ENCODE measurements at regions not wholly inside any gene's neighbourhood (a gene's known extent, or its start where the extent isn't known, plus 50 kb on each side); places are given as distances from the start of the nearest gene placed in this dataset.

- H3K4me1 ChIP-seq, result no peaks in the 10 kb centered on the region
- no peak overlapping the region for H3K4me3 ChIP-seq
- no peak for DNase-seq
- 92 to 100% methylated on average over 1 of the region's 1 CpG for WGBS, 2 donors
- H3K9me3 ChIP-seq, result no peaks in the 10 kb centered on the region
- intact Hi-C loops (cut with DNase I), result no loop called here
- TF ChIP-seq POLR2A (IDR thresholded peaks at IDR 0.05) (no peak), CTCF (IDR thresholded peaks at IDR 0.05) (no peak)
- no peaks in the 10 kb centered on the region for H3K36me3 ChIP-seq
- H3K27ac ChIP-seq, result no peak overlapping the region
- H3K27me3 ChIP-seq, result no peaks in the 10 kb centered on the region
Measured at GRCh38 chr12:58433959-58434358, 486.3 kb downstream of the LRIG3 start.

- intact Hi-C loops (cut with DNase I), result no loop called here
- H3K9me3 ChIP-seq, result no peaks in the 10 kb centered on the region
- H3K27me3 ChIP-seq, result no peaks in the 10 kb centered on the region
- DNase-seq, result no peak
- no peaks in the 10 kb centered on the region for H3K36me3 ChIP-seq
- H3K27ac ChIP-seq, result no peak overlapping the region
- H3K4me3 ChIP-seq, result no peak overlapping the region
- TF ChIP-seq POLR2A (IDR thresholded peaks at IDR 0.05), result no peak
- TF ChIP-seq CTCF (IDR thresholded peaks at IDR 0.05), result no peak
- peaks cover 0 to 7% (median under 1%) of the 10 kb centered on the region in 3 donors for H3K4me1 ChIP-seq
Measured at GRCh38 chr12:58434726-58435125, 485.6 kb downstream of the LRIG3 start.

- WGBS, 2 donors, result 90 to 92% methylated on average over 2 of the region's 2 CpGs
- intact Hi-C loops (cut with DNase I), result no loop called here
- H3K4me3 ChIP-seq, result no peak overlapping the region
- H3K4me1 ChIP-seq, result peaks cover 0 to 15% (median 4%) of the 10 kb centered on the region in 3 donors
- TF ChIP-seq POLR2A (IDR thresholded peaks at IDR 0.05) (no peak), CTCF (IDR thresholded peaks at IDR 0.05) (no peak)
- H3K9me3 ChIP-seq, result no peaks in the 10 kb centered on the region
- no peaks in the 10 kb centered on the region for H3K36me3 ChIP-seq
- no peak for DNase-seq
- no peaks in the 10 kb centered on the region for H3K27me3 ChIP-seq
- no peak overlapping the region for H3K27ac ChIP-seq
Measured at GRCh38 chr12:58435647-58436046, 484.7 kb downstream of the LRIG3 start.

GRCh38 chr12:58441483-58441882, 478.8 kb downstream of the LRIG3 start:
- H3K4me1 ChIP-seq, result peaks cover 0 to 22% (median 4%) of the 10 kb centered on the region in 3 donors
- DNase-seq, result no peak
- H3K9me3 ChIP-seq, result no peaks in the 10 kb centered on the region
- WGBS, 2 donors, result 71 to 82% methylated on average over 2 of the region's 2 CpGs
- H3K27me3 ChIP-seq, result no peaks in the 10 kb centered on the region
- no peak overlapping the region for H3K27ac ChIP-seq
- no peak for TF ChIP-seq POLR2A (IDR thresholded peaks at IDR 0.05)
- no peak for TF ChIP-seq CTCF (IDR thresholded peaks at IDR 0.05)
- intact Hi-C loops (cut with DNase I), result no loop called here
- no peak overlapping the region for H3K4me3 ChIP-seq
- no peaks in the 10 kb centered on the region for H3K36me3 ChIP-seq

GRCh38 chr12:58443273-58443980, 476.9 kb downstream of the LRIG3 start:
- intact Hi-C loops (cut with DNase I), result no loop called here
- DNase-seq, result no peak

More at GRCh38 chr12:58443273-58443980, 476.9 kb downstream of the LRIG3 start:
- TF ChIP-seq POLR2A (IDR thresholded peaks at IDR 0.05), result no peak
- TF ChIP-seq CTCF (IDR thresholded peaks at IDR 0.05), result peak in 5 of 6 experiments; percentile 37 to 68 (median 51)
- no peaks in the 10 kb centered on the region for H3K27me3 ChIP-seq
- no peaks in the 10 kb centered on the region for H3K36me3 ChIP-seq
- no peaks in the 10 kb centered on the region for H3K9me3 ChIP-seq
- no peak overlapping the region for H3K4me3 ChIP-seq
- peak overlapping the region in 3 of 4 donors; percentile 61 to 74 (median 64) for H3K27ac ChIP-seq
- H3K4me1 ChIP-seq, result peaks cover 0 to 22% (median 4%) of the 10 kb centered on the region in 3 donors

Data from esophagus squamous epithelium (tissue), 5 donors.